ENCODE measurements at regions not wholly inside any gene's neighbourhood (a gene's known extent, or its start where the extent isn't known, plus 50 kb on each side); places are given as distances from the start of the nearest gene placed in this dataset.

DNA sequence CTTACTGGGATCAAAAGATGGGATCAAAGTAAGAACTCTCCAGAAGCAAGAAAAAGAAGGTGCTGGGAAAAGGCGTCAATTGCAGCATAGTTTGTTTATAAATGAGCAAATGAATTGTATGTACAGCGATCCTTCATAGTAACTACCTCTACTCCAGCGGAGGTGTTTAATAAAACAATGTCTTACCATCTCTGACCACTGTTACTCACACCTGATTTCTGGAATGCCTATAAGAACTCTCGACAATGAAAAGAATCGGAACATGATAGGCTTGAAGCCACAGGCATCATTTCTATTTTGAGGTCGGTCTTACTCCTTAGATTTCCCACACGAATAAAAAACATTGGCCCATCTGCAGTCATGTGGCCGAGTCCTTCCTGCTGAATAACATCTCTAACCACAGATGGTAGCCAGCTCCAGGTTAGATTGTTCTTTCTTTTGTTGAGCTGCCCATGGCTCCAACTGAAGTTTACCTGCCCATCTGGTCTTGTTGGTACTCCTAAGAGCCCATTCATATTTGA is 67.6 kb downstream of the CLDN34 start:
- TF ChIP-seq, protein P1, sequence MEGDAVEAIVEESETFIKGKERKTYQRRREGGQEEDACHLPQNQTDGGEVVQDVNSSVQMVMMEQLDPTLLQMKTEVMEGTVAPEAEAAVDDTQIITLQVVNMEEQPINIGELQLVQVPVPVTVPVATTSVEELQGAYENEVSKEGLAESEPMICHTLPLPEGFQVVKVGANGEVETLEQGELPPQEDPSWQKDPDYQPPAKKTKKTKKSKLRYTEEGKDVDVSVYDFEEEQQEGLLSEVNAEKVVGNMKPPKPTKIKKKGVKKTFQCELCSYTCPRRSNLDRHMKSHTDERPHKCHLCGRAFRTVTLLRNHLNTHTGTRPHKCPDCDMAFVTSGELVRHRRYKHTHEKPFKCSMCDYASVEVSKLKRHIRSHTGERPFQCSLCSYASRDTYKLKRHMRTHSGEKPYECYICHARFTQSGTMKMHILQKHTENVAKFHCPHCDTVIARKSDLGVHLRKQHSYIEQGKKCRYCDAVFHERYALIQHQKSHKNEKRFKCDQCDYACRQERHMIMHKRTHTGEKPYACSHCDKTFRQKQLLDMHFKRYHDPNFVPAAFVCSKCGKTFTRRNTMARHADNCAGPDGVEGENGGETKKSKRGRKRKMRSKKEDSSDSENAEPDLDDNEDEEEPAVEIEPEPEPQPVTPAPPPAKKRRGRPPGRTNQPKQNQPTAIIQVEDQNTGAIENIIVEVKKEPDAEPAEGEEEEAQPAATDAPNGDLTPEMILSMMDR (IDR thresholded peaks at IDR 0.05; ENCODE audit: insufficient read depth, low read depth, low read length), result no peak
- H3K4me3 ChIP-seq (ENCODE audit: low read depth, low read length), result no peak overlapping the region
- ChIA-PET CTCF (interaction anchor here (1.4 kb wide), 1 partner anchor 161 kb away, joined by 3 read pairs; no protein-coding TSS in a partner anchor), POLR2A (no interaction called here)
- DNase-seq (ENCODE audit: low read depth), result no peak
- no peaks in the 10 kb centered on the region for H3K27me3 ChIP-seq (ENCODE audit: control insufficient read depth, insufficient read depth, low read length)
- no peaks in the 10 kb centered on the region for H3K36me3 ChIP-seq (ENCODE audit: control insufficient read depth, insufficient read depth, low read length)

DNA sequence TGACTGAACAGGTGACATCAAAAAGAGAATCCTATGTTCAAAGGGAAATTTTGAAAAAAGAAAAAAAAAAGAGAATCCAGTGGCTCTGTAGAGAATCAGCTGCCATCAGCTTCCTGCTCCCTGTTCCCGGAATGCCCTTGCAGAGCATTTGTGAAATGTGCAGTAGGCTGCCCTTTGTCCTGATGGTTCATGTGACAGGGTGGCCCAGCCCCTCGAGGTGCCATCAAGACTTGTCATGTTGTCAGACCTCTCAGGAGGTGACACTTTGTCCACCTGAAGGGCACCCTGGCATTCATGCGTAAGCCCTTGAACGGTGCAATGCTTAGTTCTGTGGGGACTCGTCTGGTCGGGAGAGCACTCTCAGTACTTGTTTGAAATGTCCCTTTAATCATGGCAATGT is 71.4 kb downstream of the CLDN34 start:
- no peak overlapping the region for H3K4me3 ChIP-seq (ENCODE audit: low read depth, low read length)
- no peaks in the 10 kb centered on the region for H3K27me3 ChIP-seq (ENCODE audit: control insufficient read depth, insufficient read depth, low read length)
- CTCF ChIA-PET, result no interaction called here
- TF ChIP-seq, protein P1 (IDR thresholded peaks at IDR 0.05; ENCODE audit: insufficient read depth, low read depth, low read length), result no peak
- no peak for DNase-seq (ENCODE audit: low read depth)
- no peaks in the 10 kb centered on the region for H3K36me3 ChIP-seq (ENCODE audit: control insufficient read depth, insufficient read depth, low read length)
- POLR2A ChIA-PET, result no interaction called here

DNA sequence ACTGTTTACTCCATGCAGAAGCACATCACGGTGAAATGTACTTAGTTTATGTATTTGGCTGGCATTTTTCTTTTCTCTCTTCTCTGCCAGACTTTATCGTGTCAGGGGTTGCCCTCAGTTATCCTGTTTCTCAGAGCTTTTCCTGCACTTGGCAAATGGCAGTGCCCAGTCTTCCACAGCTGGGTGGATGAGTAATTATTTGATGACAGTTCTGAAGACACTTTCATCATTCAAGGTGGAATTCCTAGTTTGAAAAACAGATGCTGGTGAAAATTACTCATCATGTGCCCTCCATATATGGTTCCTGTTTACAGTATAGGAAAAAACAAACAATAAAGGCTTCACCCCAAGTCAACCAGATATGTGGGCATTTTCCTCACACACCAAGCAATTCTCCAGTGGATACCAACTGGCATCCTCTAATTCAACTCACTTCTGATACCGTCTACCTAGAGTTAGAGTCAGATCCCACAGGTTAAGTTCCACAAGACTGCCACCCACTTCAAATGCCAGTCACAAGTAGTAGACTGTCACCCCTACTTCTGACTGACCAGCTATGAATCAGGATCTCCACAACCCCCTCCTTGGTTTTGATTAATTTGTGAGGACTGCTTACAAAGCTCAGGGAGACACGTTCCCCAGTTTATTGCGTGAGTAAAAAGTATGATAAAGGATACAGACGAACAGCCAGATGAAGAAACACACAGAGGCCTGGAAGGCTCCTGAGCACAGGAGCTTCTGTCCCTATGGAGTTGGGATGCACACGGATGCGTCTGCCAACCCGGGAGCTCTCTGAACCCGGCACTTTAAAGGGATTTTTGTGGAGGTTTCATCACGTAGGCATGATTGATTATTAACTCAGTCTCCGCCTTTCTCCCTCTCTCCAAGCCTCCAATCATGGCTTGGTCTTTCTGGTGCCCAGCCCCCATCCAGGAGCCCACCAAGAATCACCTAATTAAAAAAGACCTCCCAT is 72.9 kb downstream of the CLDN34 start:
- POLR2A ChIA-PET, result no interaction called here
- TF ChIP-seq, protein P1 (IDR thresholded peaks at IDR 0.05; ENCODE audit: insufficient read depth, low read depth, low read length), result no peak
- H3K36me3 ChIP-seq (ENCODE audit: control insufficient read depth, insufficient read depth, low read length), result no peaks in the 10 kb centered on the region
- no peak for DNase-seq (ENCODE audit: low read depth)
- CTCF ChIA-PET, result interaction anchor here (0.5 to 1.5 kb wide), 2 partner anchors 9 to 36 kb away, joined by 3 to 4 read pairs; no protein-coding TSS in a partner anchor
- no peaks in the 10 kb centered on the region for H3K27me3 ChIP-seq (ENCODE audit: control insufficient read depth, insufficient read depth, low read length)
- H3K4me3 ChIP-seq (ENCODE audit: low read depth, low read length), result no peak overlapping the region

DNA sequence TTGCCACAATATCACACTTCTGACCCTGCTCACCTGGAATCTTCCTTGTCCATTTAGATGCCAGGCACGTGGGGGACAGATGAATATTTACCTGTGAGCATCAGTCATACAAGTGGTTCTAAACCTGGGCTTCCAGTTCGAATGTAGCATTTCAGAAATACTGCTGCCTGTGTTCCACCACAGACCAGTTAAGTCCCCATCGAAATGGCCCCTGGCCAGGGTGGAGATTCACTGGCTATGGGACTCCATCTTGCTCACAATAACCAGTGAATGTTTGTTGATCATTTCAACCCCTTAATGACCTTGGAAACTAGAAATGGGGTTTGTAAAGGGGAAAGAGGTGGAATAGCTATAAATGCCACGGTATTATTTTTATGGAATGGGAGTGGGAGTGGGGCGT is 73.8 kb downstream of the CLDN34 start:
- Histone ChIP-seq H3K27me3 (ENCODE audit: control insufficient read depth, insufficient read depth, low read length) (no peaks in the 10 kb centered on the region), H3K36me3 (ENCODE audit: control insufficient read depth, insufficient read depth, low read length) (no peaks in the 10 kb centered on the region), H3K4me3 (ENCODE audit: low read depth, low read length) (no peak overlapping the region)
- CTCF ChIA-PET, result interaction anchor here (1.5 kb wide), 1 partner anchor 10 kb away, joined by 3 read pairs; no protein-coding TSS in a partner anchor
- DNase-seq (ENCODE audit: low read depth), result no peak
- POLR2A ChIA-PET, result no interaction called here
- TF ChIP-seq, protein P1 (IDR thresholded peaks at IDR 0.05; ENCODE audit: insufficient read depth, low read depth, low read length), result no peak

DNA sequence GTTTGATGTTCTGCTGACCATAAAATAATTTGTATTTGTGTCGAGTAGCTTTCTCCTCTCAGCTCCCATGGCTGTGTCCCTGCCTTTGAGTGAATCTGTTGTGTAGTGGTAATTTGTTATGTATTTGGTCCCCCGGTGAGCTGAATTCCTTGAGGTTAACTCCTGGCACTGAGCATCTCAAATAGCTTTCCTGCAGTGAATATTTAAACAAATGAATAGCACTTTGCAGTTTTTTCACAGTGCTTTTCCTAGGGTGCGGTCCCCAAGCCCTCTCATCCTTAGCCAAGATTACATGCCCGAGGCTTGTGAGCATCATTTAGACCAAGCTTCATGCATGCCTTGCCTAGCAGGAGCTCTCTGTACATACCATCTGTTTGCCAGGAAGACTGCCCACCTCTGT is 74.2 kb downstream of the CLDN34 start:
- no peaks in the 10 kb centered on the region for H3K36me3 ChIP-seq (ENCODE audit: control insufficient read depth, insufficient read depth, low read length)
- H3K27me3 ChIP-seq (ENCODE audit: control insufficient read depth, insufficient read depth, low read length), result no peaks in the 10 kb centered on the region
- no peak overlapping the region for H3K4me3 ChIP-seq (ENCODE audit: low read depth, low read length)
- ChIA-PET POLR2A (no interaction called here), CTCF (interaction anchor here (1.5 kb wide), 1 partner anchor 11 kb away, joined by 3 read pairs; no protein-coding TSS in a partner anchor)
- DNase-seq (ENCODE audit: low read depth), result no peak
- TF ChIP-seq, protein P1 (IDR thresholded peaks at IDR 0.05; ENCODE audit: insufficient read depth, low read depth, low read length), result no peak

Data from BJ (cell line).